Common myeloid progenitor, CD34-positive (primary cell): ENCODE measurements at regions not wholly inside any gene's neighbourhood (a gene's known extent, or its start where the extent isn't known, plus 50 kb on each side); places are given as distances from the start of the nearest gene placed in this dataset.

ENCODE experiments used
- CTCF ChIA-PET: fragments of 350-600 bp; sonication (Branson Sonifier 250); formaldehyde crosslinking; loops from one replicate; lab custom pipeline; 2021; ENCODE audit warnings: antibody characterized with exemption; lab: Charles Lee
- POLR2A ChIA-PET: fragments of 350-600 bp; sonication (Branson Sonifier 250); formaldehyde crosslinking; loops from one replicate; lab custom pipeline; 2021; ENCODE audit warnings: antibody characterized with exemption; lab: Charles Lee
- DNase-seq, 3 donors: peaks; one replicate each; pipeline versions ENCODE4 v3.0.0 to v3.0.0-alpha.2; 2013
- H3K27ac ChIP-seq, 2 experiments: 1 replicate in 1 of 2; 2 replicates in 1 of 2; pipeline ENCODE4 v1.7.0; 2013; ENCODE audit warnings: inconsistent platforms in 2 of 2, low read length in 2 of 2, mild to moderate bottlenecking in 2 of 2, low read depth in 1 of 2, moderate library complexity in 1 of 2; ENCODE audit not compliant: severe bottlenecking in 2 of 2, insufficient read depth in 1 of 2, poor library complexity in 1 of 2
- H3K27me3 ChIP-seq, 5 experiments: replicated peaks in 2 of 5; 1 replicate in 3 of 5; 2 replicates in 2 of 5; pipeline versions ENCODE4 v1.6.1 to v1.7.0; 2013; ENCODE audit warnings: low read length in 4 of 5, mild to moderate bottlenecking in 2 of 5, moderate library complexity in 2 of 5, inconsistent platforms in 1 of 5; ENCODE audit not compliant: insufficient read depth in 5 of 5, control insufficient read depth in 4 of 5
- H3K36me3 ChIP-seq, 4 experiments: 1 replicate in 2 of 4; 2 replicates in 2 of 4; pipeline versions ENCODE4 v1.6.1 to v1.7.0; 2013; ENCODE audit warnings: low read length in 3 of 4, control low read depth in 1 of 4, mild to moderate bottlenecking in 1 of 4; ENCODE audit not compliant: control insufficient read depth in 4 of 4, insufficient read depth in 4 of 4
- H3K4me1 ChIP-seq, 4 experiments: 1 replicate in 3 of 4; 2 replicates in 1 of 4; pipeline versions ENCODE4 v1.6.1 to v1.7.1; 2013; ENCODE audit warnings: low read length in 3 of 4, mild to moderate bottlenecking in 3 of 4, control low read depth in 1 of 4, inconsistent platforms in 1 of 4, moderate library complexity in 1 of 4; ENCODE audit not compliant: control insufficient read depth in 4 of 4, insufficient read depth in 4 of 4; ENCODE audit errors: control extremely low read depth in 1 of 4
- H3K4me3 ChIP-seq, 7 experiments: 1 replicate in 4 of 7; 2 replicates in 3 of 7; pipeline versions ENCODE4 v1.5.1 to v1.7.0; 2013; ENCODE audit warnings: mild to moderate bottlenecking in 7 of 7, low read length in 6 of 7, moderate library complexity in 6 of 7, inconsistent platforms in 2 of 7, low read depth in 2 of 7, control low read depth in 1 of 7; ENCODE audit not compliant: insufficient read depth in 4 of 7, control insufficient read depth in 1 of 7; ENCODE audit errors: extremely low read depth in 1 of 7
- H3K9me3 ChIP-seq, 5 experiments: 1 replicate in 4 of 5; 2 replicates in 1 of 5; pipeline versions ENCODE4 v1.6.1 to v1.7.1; 2013; ENCODE audit warnings: low read length in 4 of 5, mild to moderate bottlenecking in 2 of 5, inconsistent platforms in 1 of 5, low read depth in 1 of 5, moderate library complexity in 1 of 5; ENCODE audit not compliant: control insufficient read depth in 4 of 5, insufficient read depth in 2 of 5; ENCODE audit errors: control extremely low read depth in 1 of 5
- WGBS: methylation state at CpG from one replicate; pipeline ENCODE4 v1.1.5; 2013; ENCODE audit not compliant: insufficient coverage; 5-methylcytosine and 5-hydroxymethylcytosine counted together

- no peaks in the 10 kb centered on the region for H3K9me3 ChIP-seq
- POLR2A ChIA-PET: no interaction called here
- no peak overlapping the region for H3K27ac ChIP-seq
- 97% methylated on average over 3 of the region's 5 CpGs for WGBS
- H3K4me3 ChIP-seq: no peak overlapping the region
- H3K4me1 ChIP-seq: no peaks in the 10 kb centered on the region
- DNase-seq: no peak
- CTCF ChIA-PET: interaction anchor here (1.2 kb wide), 1 partner anchor 8 kb away, joined by 3 read pairs; no protein-coding TSS in a partner anchor
- H3K36me3 ChIP-seq: no peaks in the 10 kb centered on the region
- no peaks in the 10 kb centered on the region for H3K27me3 ChIP-seq
Observed at GRCh38 chr1:43043695-43044094, 85.0 kb upstream of the SLC2A1 start.

- Histone ChIP-seq H3K27me3 (no peaks in the 10 kb centered on the region), H3K4me3 (no peak overlapping the region), H3K36me3 (no peaks in the 10 kb centered on the region), H3K4me1 (no peaks in the 10 kb centered on the region), H3K27ac (no peak overlapping the region), H3K9me3 (no peaks in the 10 kb centered on the region)
- POLR2A ChIA-PET: no interaction called here
- DNase-seq: no peak
- CTCF ChIA-PET: interaction anchor here (1.1 kb wide), 1 partner anchor 31 kb away, joined by 3 read pairs; no protein-coding TSS in a partner anchor
- WGBS: 100% methylated on average over 2 of the region's 3 CpGs
Observed at GRCh38 chr1:43042773-43043457, 84.2 kb upstream of the SLC2A1 start.

GRCh38 chr1:43042127-43042526, 83.5 kb upstream of the SLC2A1 start:
- Histone ChIP-seq H3K27ac (no peak overlapping the region), H3K36me3 (no peaks in the 10 kb centered on the region), H3K9me3 (no peaks in the 10 kb centered on the region), H3K4me3 (no peak overlapping the region), H3K4me1 (no peaks in the 10 kb centered on the region), H3K27me3 (no peaks in the 10 kb centered on the region)
- ChIA-PET CTCF (interaction anchor here (1.1 kb wide), 1 partner anchor 32 kb away, joined by 3 read pairs; no protein-coding TSS in a partner anchor), POLR2A (no interaction called here)
- WGBS: 95% methylated on average over 4 of the region's 4 CpGs
- no peak for DNase-seq

GRCh38 chr1:43041591-43041990, 82.9 kb upstream of the SLC2A1 start:
- CTCF ChIA-PET: interaction anchor here (1.0 kb wide), 1 partner anchor 32 kb away, joined by 3 read pairs; no protein-coding TSS in a partner anchor
- Histone ChIP-seq H3K9me3 (no peaks in the 10 kb centered on the region), H3K4me3 (no peak overlapping the region), H3K36me3 (no peaks in the 10 kb centered on the region), H3K27ac (no peak overlapping the region), H3K4me1 (no peaks in the 10 kb centered on the region), H3K27me3 (no peaks in the 10 kb centered on the region)
- POLR2A ChIA-PET: no interaction called here
- no peak for DNase-seq
- WGBS: 100% methylated on average over 2 of the region's 3 CpGs

DNA sequence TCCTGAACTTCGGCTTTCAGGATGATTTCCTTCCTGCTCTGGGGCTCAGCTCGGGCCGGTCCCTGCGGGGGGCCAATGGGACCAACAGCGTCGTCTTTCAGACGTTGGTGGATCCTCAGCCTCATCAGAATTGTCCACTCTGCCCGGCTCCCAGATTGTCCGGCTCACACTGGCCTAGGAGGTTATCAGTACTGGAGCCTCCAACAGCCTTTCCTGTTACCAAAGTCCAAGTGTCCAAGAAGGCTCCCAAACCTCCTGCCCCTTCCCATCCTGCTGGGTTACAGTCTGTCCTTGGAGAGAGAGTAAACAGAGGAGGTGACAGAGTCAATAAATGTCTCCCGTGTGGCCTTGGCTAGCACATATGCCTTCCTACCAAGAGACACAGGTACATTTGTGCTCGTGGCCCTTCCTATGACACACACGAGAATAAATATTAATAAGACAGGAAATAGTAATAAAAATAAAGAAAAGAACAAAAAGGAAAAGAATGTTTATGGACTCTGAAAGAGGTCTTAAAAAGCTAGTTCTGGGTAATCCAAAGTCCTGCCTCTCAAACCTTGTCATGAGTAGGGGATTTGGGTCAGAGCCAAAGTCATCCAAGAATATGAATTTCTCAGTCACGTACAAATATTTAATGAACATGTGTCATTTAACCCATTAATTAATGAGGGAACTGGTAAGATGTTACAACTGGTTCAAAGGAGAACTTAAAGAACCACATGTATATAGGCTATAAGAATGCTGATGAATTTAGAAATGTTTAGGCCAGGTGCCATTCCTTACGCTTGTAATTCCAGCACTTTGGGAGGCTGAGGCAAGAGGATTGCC, 80.8 kb upstream of the SLC2A1 start:
- DNase-seq: no peak
- CTCF ChIA-PET: no interaction called here
- no peaks in the 10 kb centered on the region for H3K9me3 ChIP-seq
- H3K4me3 ChIP-seq: no peak overlapping the region
- no peak overlapping the region for H3K27ac ChIP-seq
- POLR2A ChIA-PET: no interaction called here
- 82% methylated on average over 7 of the region's 14 CpGs for WGBS
- H3K36me3 ChIP-seq: no peaks in the 10 kb centered on the region
- peaks cover 0 to 2% (median under 1%) of the 10 kb centered on the region in 4 experiments for H3K4me1 ChIP-seq
- H3K27me3 ChIP-seq: no peaks in the 10 kb centered on the region

GRCh38 chr1:43038232-43038935, 79.7 kb upstream of the SLC2A1 start:
- Histone ChIP-seq H3K4me3 (no peak overlapping the region), H3K36me3 (no peaks in the 10 kb centered on the region), H3K4me1 (peaks cover 0 to 3% (median under 1%) of the 10 kb centered on the region in 4 experiments), H3K9me3 (no peaks in the 10 kb centered on the region), H3K27me3 (no peaks in the 10 kb centered on the region), H3K27ac (no peak overlapping the region)
- DNase-seq: no peak
- CTCF ChIA-PET: no interaction called here
- POLR2A ChIA-PET: no interaction called here
- 95% methylated on average over 3 of the region's 9 CpGs for WGBS
